Caco-2 (cell line): ENCODE measurements at regions not wholly inside any gene's neighbourhood (a gene's known extent, or its start where the extent isn't known, plus 50 kb on each side); places are given as distances from the start of the nearest gene placed in this dataset.

Experiments used
- BruUV-seq: library from RNA; stranded (reverse); fragments of 400-500 nt; replicated peaks from 2 replicates; lab custom pipeline; 2021; lab: Mats Ljungman, UMichigan
- CTCF ChIA-PET: fragments of 300-600 bp; sonication (Branson Sonifier 250); formaldehyde crosslinking; loops from one replicate; lab custom pipeline; 2022; ENCODE audit warnings: antibody characterized with exemption; lab: Charles Lee
- POLR2A ChIA-PET: fragments of 300-600 bp; sonication (Branson Sonifier 250); formaldehyde crosslinking; loops from one replicate; lab custom pipeline; 2022; ENCODE audit warnings: antibody characterized with exemption; lab: Charles Lee
- DNase-seq, 2 experiments: peaks; one replicate each; pipeline versions ENCODE4 v3.0.0 to v3.0.0-alpha.2; 2020 to 2022
- H3K27me3 ChIP-seq: replicated peaks from 2 replicates; pipeline ENCODE4 v1.6.0; 2011; ENCODE audit warnings: low read length; ENCODE audit not compliant: control insufficient read depth, insufficient read depth
- H3K36me3 ChIP-seq: 2 replicates; pipeline ENCODE4 v1.5.1; 2011; ENCODE audit warnings: low read length; ENCODE audit not compliant: control insufficient read depth, insufficient read depth
- H3K4me1 ChIP-seq: fragments of 250-450 bp; sonication (Bioruptor Pico); 2 replicates; pipeline ENCODE4 v1.5.1; 2020; ENCODE audit warnings: mild to moderate bottlenecking
- H3K4me3 ChIP-seq: 2 replicates; pipeline ENCODE4 v1.5.1; 2011; ENCODE audit warnings: low read depth, mild to moderate bottlenecking, control low read depth, low read length
- H3K9me3 ChIP-seq: fragments of 250-450 bp; sonication (Bioruptor Pico); 2 replicates; pipeline ENCODE4 v1.5.1; 2020; ENCODE audit warnings: mild to moderate bottlenecking, moderate library complexity
- H3K27ac Mint-ChIP-seq: one replicate; pipeline ENCODE4 v1.8.0; 2022; ENCODE audit warnings: mixed read lengths; ENCODE audit not compliant: unreplicated experiment
- H3K27me3 Mint-ChIP-seq: one replicate; pipeline ENCODE4 v1.8.0; 2022; ENCODE audit warnings: mixed read lengths; ENCODE audit not compliant: insufficient read depth, unreplicated experiment
- H3K36me3 Mint-ChIP-seq: one replicate; pipeline ENCODE4 v1.8.0; 2022; ENCODE audit warnings: mild to moderate bottlenecking, mixed read lengths; ENCODE audit not compliant: insufficient read depth, unreplicated experiment
- H3K4me1 Mint-ChIP-seq: one replicate; pipeline ENCODE4 v1.8.0; 2022; ENCODE audit warnings: low read depth, mixed read lengths; ENCODE audit not compliant: unreplicated experiment
- H3K4me3 Mint-ChIP-seq: one replicate; pipeline ENCODE4 v1.8.0; 2022; ENCODE audit warnings: mild to moderate bottlenecking, moderate library complexity, mixed read lengths; ENCODE audit not compliant: unreplicated experiment
- H3K9me3 Mint-ChIP-seq: one replicate; pipeline ENCODE4 v1.8.0; 2022; ENCODE audit warnings: mixed read lengths; ENCODE audit not compliant: unreplicated experiment
- intact Hi-C: fragments of 100-400 bp; cut with micrococcal nuclease; formaldehyde crosslinking; loops from one replicate; pipeline ENCODE4 v1.10.0; 2022; ENCODE audit not compliant: unreplicated experiment
- TF ChIP-seq, protein P1 (sequence below), 2 experiments: fragments of 200-600 bp in 1 of 2; IDR thresholded peaks; 1 replicate in 1 of 2; 2 replicates in 1 of 2; pipeline versions ENCODE4 v1.5.1 to v1.8.0; 2011 to 2022; ENCODE audit warnings: antibody characterized with exemption in 1 of 2, control low read depth in 1 of 2, inconsistent platforms in 1 of 2, low read depth in 1 of 2, low read length in 1 of 2, mild to moderate bottlenecking in 1 of 2, moderate library complexity in 1 of 2; ENCODE audit not compliant: insufficient read depth in 1 of 2, severe bottlenecking in 1 of 2, unreplicated experiment in 1 of 2

DNA sequence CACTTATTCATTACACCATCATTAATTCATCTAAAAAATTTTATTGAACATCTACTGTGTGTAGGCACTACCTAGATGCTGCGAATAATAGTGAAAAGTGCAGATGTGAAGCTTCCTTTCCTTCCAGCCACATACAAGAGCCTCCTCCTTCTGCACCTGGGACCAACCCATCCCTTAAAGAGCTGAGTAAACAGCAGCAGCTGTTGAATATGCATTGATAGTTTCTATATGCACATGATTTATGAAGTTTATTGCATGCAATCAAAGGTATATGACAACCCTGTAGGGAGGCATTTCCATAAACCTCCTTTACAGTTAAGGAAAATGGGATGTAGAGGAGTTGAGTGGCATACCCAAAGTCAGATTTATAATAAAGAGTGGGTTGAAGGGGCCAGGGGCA, 110.3 kb upstream of the IPO5 start:
- DNase-seq: no peak
- H3K27me3 ChIP-seq: no peaks in the 10 kb centered on the region
- H3K9me3 Mint-ChIP-seq: no peaks in the 10 kb centered on the region
- no peak overlapping the region for H3K4me3 Mint-ChIP-seq
- no peaks in the 10 kb centered on the region for H3K4me1 Mint-ChIP-seq
- no peaks in the 10 kb centered on the region for H3K9me3 ChIP-seq
- ChIA-PET POLR2A (no interaction called here), CTCF (no interaction called here)
- no peaks in the 10 kb centered on the region for H3K36me3 ChIP-seq
- H3K36me3 Mint-ChIP-seq: no peaks in the 10 kb centered on the region
- H3K4me1 ChIP-seq: no peaks in the 10 kb centered on the region
- H3K27me3 Mint-ChIP-seq: peaks cover 20% of the 10 kb centered on the region
- no peak overlapping the region for H3K4me3 ChIP-seq
- intact Hi-C loops: no loop called here
- TF ChIP-seq, protein P1, sequence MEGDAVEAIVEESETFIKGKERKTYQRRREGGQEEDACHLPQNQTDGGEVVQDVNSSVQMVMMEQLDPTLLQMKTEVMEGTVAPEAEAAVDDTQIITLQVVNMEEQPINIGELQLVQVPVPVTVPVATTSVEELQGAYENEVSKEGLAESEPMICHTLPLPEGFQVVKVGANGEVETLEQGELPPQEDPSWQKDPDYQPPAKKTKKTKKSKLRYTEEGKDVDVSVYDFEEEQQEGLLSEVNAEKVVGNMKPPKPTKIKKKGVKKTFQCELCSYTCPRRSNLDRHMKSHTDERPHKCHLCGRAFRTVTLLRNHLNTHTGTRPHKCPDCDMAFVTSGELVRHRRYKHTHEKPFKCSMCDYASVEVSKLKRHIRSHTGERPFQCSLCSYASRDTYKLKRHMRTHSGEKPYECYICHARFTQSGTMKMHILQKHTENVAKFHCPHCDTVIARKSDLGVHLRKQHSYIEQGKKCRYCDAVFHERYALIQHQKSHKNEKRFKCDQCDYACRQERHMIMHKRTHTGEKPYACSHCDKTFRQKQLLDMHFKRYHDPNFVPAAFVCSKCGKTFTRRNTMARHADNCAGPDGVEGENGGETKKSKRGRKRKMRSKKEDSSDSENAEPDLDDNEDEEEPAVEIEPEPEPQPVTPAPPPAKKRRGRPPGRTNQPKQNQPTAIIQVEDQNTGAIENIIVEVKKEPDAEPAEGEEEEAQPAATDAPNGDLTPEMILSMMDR (IDR thresholded peaks at IDR 0.05; ENCODE audit: insufficient read depth in 1 of 2, low read depth in 1 of 2, low read length in 1 of 2, severe bottlenecking in 1 of 2, unreplicated experiment in 1 of 2): no peak
- no TSS peak for BruUV-seq
- no peak overlapping the region for H3K27ac Mint-ChIP-seq

DNA sequence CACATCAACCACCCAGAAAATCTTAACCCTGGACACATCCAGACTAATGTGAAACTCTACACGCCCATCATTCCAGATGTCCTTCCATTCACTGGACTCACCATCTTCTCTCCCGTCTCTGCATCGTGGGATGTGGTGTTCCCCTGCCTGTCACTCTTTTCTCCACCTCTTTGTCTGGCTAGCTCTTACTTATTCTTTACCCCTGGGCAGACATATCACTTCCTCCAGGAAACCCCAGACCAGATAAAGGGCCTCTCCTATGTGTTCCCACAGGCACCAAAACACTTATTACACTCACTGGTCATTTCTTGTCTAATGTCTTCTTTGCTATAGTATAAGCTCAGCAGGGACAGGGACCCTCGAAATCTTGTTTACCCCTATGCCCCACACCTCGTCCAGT, 109.3 kb upstream of the IPO5 start:
- intact Hi-C loops: no loop called here
- Mint-ChIP-seq H3K36me3 (no peaks in the 10 kb centered on the region), H3K4me1 (no peaks in the 10 kb centered on the region), H3K9me3 (no peaks in the 10 kb centered on the region), H3K27me3 (peaks cover 21% of the 10 kb centered on the region), H3K27ac (no peak overlapping the region), H3K4me3 (no peak overlapping the region)
- DNase-seq: no peak
- Histone ChIP-seq H3K4me1 (no peaks in the 10 kb centered on the region), H3K9me3 (no peaks in the 10 kb centered on the region), H3K36me3 (no peaks in the 10 kb centered on the region), H3K27me3 (no peaks in the 10 kb centered on the region), H3K4me3 (no peak overlapping the region)
- ChIA-PET POLR2A (no interaction called here), CTCF (no interaction called here)
- BruUV-seq: no TSS peak
- TF ChIP-seq, protein P1 (IDR thresholded peaks at IDR 0.05; ENCODE audit: insufficient read depth in 1 of 2, low read depth in 1 of 2, low read length in 1 of 2, severe bottlenecking in 1 of 2, unreplicated experiment in 1 of 2): no peak

DNA sequence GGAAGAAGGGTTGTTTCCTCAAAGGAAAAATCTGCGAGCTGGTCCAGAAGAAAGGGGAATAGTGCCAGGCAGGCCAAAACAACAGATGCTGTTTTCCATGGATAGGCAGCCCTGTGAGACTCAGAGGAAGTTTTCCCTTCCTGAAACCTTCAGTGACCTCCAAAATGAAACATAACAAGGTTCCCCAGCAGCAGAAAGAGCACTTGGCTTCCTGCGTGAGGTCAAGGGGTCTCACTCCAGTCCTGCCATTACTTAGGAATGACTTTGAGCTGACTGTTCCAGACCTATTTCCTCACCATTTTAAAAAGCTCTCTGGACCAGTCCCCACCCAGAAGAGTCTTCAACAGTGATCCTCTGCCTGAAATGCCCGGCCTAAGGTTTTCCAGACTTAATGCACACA, 104.6 kb upstream of the IPO5 start:
- Histone ChIP-seq H3K27me3 (no peaks in the 10 kb centered on the region), H3K36me3 (no peaks in the 10 kb centered on the region), H3K4me3 (no peak overlapping the region), H3K4me1 (no peaks in the 10 kb centered on the region), H3K9me3 (no peaks in the 10 kb centered on the region)
- Mint-ChIP-seq H3K9me3 (peaks cover 12% of the 10 kb centered on the region), H3K27me3 (peaks cover 10% of the 10 kb centered on the region), H3K4me3 (no peak overlapping the region), H3K4me1 (no peaks in the 10 kb centered on the region), H3K27ac (no peak overlapping the region), H3K36me3 (no peaks in the 10 kb centered on the region)
- TF ChIP-seq, protein P1 (IDR thresholded peaks at IDR 0.05; ENCODE audit: insufficient read depth in 1 of 2, low read depth in 1 of 2, low read length in 1 of 2, severe bottlenecking in 1 of 2, unreplicated experiment in 1 of 2): no peak
- ChIA-PET POLR2A (no interaction called here), CTCF (no interaction called here)
- BruUV-seq: no TSS peak
- intact Hi-C loops: no loop called here
- no peak for DNase-seq
